ENCODE measurements at regions not wholly inside any gene's neighbourhood (a gene's known extent, or its start where the extent isn't known, plus 50 kb on each side); places are given as distances from the start of the nearest gene placed in this dataset.

DNA sequence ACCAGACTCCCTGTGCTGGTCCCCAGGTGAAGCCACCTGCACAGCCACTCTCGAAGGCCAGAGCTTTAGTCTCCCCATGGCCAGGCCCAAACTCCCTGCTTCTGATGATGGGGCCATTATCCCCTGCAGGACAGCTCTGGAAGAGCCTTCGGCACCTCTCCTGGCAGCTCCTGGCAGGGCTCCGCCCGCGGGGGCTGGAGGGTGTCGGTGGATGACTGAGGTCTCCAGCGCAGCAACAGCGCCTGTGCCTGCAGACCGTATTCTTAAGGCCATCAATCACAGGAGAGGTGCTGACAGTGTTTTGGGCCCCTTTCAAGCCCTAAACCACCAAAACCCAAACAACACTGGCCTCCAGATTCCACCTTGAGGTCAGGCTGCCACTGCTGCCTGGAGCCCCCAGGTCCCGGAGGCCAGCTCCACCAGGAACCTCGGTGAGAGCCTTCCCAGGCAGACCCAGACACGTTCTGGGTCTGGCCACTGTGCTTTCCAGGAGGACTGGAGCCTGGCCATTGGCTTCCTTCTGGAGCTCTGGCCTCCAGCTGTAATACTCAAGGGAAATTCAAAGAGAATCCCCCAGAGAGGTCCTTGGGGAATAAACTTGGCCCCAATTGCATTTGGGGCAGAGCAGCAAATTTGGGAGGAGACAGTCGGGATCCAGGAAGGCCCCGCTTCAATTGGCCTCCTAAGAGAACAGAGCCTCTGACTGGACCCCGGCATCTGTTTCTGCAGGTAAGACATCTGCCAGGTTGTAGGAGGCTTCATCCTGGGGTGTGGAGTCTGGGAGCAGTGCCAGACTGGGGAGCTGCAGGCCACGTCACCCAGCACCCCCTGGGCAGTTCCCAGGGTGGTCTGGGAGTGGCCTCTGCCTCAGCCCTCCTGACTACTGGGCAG is 210.6 kb upstream of the RTL1 start:
- TF ChIP-seq GABPA (IDR thresholded peaks at IDR 0.05; ENCODE audit: low read depth, low read length) (no peak), GABPA (CRISPR knock-in tag; IDR thresholded peaks at IDR 0.05; ENCODE audit: low read depth) (no peak), TEAD2 (CRISPR knock-in tag; IDR thresholded peaks at IDR 0.05) (no peak), JUN (CRISPR knock-in tag; IDR thresholded peaks at IDR 0.05) (no peak), NBN (conservative IDR thresholded peaks at IDR 0.05) (no peak), ZBTB7A (CRISPR knock-in tag; IDR thresholded peaks at IDR 0.05) (no peak), RAD21 (CRISPR knock-in tag; IDR thresholded peaks at IDR 0.05) (no peak)
- TF ChIP-seq, protein P1, sequence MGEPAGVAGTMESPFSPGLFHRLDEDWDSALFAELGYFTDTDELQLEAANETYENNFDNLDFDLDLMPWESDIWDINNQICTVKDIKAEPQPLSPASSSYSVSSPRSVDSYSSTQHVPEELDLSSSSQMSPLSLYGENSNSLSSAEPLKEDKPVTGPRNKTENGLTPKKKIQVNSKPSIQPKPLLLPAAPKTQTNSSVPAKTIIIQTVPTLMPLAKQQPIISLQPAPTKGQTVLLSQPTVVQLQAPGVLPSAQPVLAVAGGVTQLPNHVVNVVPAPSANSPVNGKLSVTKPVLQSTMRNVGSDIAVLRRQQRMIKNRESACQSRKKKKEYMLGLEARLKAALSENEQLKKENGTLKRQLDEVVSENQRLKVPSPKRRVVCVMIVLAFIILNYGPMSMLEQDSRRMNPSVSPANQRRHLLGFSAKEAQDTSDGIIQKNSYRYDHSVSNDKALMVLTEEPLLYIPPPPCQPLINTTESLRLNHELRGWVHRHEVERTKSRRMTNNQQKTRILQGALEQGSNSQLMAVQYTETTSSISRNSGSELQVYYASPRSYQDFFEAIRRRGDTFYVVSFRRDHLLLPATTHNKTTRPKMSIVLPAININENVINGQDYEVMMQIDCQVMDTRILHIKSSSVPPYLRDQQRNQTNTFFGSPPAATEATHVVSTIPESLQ (CRISPR knock-in tag; conservative IDR thresholded peaks at IDR 0.05), result no peak
- TF ChIP-seq, protein P2, sequence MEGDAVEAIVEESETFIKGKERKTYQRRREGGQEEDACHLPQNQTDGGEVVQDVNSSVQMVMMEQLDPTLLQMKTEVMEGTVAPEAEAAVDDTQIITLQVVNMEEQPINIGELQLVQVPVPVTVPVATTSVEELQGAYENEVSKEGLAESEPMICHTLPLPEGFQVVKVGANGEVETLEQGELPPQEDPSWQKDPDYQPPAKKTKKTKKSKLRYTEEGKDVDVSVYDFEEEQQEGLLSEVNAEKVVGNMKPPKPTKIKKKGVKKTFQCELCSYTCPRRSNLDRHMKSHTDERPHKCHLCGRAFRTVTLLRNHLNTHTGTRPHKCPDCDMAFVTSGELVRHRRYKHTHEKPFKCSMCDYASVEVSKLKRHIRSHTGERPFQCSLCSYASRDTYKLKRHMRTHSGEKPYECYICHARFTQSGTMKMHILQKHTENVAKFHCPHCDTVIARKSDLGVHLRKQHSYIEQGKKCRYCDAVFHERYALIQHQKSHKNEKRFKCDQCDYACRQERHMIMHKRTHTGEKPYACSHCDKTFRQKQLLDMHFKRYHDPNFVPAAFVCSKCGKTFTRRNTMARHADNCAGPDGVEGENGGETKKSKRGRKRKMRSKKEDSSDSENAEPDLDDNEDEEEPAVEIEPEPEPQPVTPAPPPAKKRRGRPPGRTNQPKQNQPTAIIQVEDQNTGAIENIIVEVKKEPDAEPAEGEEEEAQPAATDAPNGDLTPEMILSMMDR (CRISPR knock-in tag; IDR thresholded peaks at IDR 0.05), result no peak
